Suppressor macrophage treated with lipopolysaccharide for 1 hour (primary cell): ENCODE measurements at regions not wholly inside any gene's neighbourhood (a gene's known extent, or its start where the extent isn't known, plus 50 kb on each side); places are given as distances from the start of the nearest gene placed in this dataset.

ENCODE experiments used
- DNase-seq, 3 donors: peaks; one replicate each; pipeline ENCODE4 v3.0.0-alpha.2; 2020 to 2022

DNA sequence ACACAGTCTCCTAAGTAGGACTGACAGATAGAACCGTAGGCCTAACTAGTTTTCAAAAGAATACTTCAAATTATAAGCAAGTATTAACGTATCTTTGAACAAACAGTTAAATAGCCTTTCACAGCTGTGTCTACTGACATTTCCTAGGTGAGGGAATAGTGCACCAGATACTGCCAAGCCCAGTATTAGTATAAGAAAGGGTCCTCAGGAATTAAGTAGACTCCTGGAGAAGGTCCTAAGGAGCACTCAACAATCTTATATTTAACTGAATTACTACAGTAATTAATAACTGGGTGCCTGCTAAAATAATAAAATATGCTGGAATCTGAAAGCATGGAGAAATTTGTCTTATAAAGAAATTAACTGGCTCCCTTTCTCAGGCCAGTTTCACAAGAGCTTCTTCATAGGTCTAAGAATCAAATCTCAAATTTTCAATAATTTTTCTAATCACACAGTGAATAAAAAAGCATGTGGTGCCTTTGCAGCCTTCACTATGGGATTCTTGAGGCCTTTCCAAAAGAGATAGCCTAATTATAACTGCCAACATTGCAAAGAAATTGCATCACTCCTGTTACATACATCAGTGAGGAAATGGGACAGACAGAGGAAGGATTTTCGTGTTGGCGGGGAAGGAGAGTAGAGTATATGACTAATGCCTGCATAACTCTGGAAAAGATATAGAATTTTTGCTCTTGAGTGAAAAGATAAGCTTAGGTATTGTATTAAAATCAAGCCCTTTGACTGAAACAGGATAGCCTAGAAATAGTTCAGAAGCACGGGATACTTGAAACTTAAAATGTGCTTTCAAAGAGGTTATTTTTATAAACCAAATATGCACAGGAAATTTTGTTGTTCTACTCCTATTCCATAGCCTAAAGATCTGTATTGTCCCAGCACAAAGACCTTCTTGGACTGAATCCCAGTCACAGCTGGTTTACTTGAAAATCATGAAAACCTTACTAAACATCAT, 228.6 kb upstream of the STK17B start:
- DNase-seq, result peak; percentile 74 to 87 (median 86)

- DNase-seq, result no peak
Observed at GRCh38 chr2:196403471-196403870, 232.1 kb upstream of the STK17B start.

- DNase-seq, result no peak
Observed at GRCh38 chr2:196404276-196404675, 232.9 kb upstream of the STK17B start.

- no peak for DNase-seq
Observed at GRCh38 chr2:196407675-196408264, 231.7 kb upstream of the CCDC150 start.

GRCh38 chr2:196409376-196409775, 230.1 kb upstream of the CCDC150 start:
- no peak for DNase-seq

GRCh38 chr2:196410008-196410407, 229.5 kb upstream of the CCDC150 start:
- DNase-seq, result no peak

GRCh38 chr2:196413821-196414274, 225.7 kb upstream of the CCDC150 start:
- peak; percentile 31 to 48 (median 40) for DNase-seq

DNA sequence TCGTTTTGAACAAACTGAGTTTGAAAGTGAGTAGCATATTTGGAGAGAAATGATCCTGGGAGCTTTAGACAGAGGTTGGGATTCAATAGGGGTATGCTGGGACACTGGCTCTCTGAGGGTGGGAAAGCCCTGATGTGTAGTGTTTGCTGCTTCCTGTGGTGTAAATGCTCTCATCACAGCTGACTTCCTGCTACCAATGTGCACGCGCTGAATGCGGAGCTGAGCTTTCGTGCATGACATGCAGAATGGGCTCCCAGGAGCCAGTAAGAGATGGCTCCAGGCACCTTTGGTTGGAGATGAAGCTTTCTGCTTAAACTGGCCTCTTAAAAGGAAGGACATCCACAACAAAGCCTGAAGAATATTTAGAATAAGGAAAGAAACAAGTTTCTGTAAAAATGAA, 224.1 kb upstream of the CCDC150 start:
- DNase-seq, result no peak

DNA sequence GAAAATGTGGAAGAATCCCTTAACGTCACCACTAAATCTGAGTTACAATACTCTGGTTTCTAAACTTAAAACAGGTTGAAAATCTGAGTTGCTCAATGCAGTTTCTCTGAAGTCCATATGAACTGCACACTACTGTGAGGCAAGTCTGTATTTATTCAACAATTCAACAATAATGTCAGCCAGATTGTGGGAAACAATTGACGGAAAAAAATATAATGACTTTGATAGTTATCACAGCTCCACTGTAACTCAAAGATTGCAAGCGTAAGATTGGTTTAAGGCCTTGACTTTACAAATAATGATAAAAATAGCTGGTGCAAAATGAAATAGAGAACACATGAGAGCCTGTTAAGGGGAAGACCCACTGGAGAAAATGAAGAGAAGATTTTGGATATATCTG, 219.4 kb upstream of the CCDC150 start:
- no peak for DNase-seq

GRCh38 chr2:196421880-196422279, 217.6 kb upstream of the CCDC150 start:
- DNase-seq, result no peak

DNA sequence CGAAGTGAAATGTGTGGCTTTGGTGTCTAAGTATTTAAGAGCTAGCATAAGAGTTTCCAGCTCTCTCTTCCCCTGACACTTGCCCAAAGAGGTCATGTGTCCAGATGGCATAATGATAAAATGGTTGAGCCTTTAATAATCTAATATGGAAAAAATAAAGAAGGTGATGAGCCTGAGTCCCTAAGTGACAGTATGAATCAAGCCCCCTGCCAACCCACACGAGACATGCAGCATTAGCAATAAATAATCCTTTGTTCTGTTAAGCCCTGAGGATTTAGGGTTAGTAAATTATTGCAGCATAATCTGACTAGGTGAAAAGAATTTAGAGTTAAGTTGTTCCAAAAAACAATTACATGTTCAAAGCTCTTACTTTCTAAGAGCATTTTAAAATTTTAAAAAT, 217.2 kb upstream of the CCDC150 start:
- no peak for DNase-seq

GRCh38 chr2:196426122-196426521, 213.4 kb upstream of the CCDC150 start:
- no peak for DNase-seq

DNA sequence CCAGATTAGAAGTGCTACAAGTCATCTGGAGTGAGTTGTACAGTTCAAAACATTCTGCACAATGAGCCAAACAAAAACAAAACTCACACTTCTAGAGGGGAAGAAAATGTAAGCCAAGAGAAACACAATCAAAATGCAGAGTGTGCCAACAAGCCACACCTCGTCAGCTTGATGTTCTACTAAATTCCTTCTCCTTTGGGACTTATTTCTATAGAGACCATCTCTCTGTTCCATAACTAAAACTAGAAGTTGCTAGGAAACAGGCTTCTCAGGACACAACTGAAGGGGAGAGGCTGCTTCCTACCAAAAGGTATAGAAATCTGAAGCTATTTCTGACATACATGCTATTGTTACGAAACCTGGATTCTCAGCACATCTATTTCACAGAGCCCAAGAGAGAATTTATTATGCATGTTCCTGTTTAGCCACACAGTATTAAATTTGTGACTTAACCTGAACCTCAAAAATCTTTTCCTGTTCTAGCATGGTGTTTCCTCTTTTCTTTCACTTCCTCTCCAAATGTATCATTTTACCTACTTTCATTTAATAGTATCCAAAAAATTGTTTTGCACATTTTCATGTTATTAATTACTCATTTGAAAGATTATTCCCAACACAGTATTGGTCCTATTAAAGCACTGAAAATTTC, 211.4 kb upstream of the CCDC150 start:
- DNase-seq, result no peak

DNA sequence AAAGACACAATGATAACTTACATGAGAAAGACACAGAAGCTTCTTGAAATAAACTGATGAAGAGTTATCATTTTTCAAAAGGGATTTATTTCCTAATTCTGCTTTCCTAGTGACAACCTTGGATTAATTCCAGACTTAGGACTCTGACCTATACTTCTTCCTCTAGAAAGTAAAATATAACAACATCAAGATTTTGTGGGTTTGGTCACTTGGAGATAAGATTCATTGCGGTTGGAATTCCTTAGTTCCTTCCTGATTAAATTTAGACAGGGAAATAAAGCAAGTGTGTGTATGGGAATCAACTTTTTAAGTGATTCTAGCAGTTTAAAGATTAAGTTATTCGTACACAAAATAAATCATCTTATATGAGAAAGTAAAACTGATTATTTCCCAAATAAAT, 208.4 kb upstream of the CCDC150 start:
- DNase-seq, result no peak

DNA sequence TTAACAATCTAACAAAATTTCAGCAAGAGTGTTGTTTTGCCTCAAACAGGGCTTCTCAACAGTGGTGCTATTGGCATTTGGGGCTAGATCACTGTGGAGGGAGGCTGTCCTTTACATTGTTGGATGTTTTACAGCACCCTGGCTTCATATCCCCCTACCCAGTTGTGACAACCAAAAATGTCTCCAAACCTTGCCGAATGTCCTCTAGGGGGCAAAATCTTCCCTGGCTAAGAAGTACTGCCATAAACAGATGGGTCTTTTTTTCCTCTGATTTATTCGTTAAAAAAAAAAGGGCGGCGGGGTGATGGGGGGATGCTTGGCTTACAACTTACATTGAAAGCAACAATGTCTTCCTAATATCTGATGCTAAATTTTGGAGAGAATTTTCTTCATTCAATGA, 207.6 kb upstream of the CCDC150 start:
- peak in 1 of 3 donors; percentile 4 for DNase-seq

DNA sequence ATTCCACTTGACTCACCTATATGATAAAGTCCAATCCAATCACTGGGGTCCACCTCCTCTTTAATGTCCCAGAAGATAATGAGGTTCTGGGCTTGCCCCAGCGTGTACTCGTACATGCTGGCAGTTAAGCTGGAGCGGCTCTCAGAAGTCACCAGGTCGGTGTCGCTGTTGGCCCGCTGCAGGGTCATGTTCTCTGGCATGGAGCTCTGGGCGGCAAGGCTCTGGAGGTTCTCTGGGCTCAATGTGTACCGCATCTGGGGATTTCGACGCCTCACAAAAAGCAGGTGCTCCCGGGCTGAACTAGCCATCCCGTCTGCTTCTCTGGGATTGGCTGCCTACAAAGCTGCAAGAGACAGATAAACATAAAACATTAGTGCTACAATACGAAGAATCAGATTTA, 206.4 kb upstream of the CCDC150 start:
- DNase-seq, result no peak

DNA sequence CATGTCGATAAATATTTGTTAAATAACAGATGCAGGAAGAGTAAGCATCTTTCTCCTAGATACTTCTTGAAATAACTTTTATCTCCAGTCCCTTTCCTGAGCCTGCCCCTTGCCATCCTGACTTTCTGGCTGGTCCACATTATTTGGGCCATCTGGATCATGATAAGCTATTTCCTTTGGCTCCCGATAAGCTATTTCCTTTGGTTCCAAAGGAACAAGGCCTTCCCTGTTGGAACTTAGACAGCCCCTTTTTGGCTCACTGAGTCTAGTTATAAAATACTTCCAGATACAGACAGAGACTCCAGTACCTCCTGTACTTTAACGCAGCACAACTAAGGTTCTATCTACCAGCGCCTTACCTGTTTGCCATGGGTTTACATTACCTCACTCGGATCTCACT, 205.3 kb upstream of the CCDC150 start:
- no peak for DNase-seq

DNA sequence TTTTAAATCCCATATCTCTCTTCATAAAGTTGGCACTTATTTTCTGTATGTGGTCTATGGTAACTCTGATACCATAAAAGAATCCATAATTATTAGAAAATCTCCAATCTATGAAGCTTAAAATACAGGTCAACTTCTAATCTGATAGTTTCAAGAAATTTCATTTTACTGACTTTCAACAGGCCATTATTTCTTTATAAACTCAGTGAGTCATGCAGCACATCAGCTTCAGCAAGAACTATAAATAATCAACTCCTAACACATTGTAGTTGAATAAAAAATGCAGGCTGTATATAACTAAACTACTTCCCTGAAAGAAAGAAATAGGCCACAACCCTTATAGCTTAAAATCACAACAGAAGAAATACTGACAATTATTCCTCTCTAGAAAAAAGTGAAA, 204.3 kb upstream of the CCDC150 start:
- no peak for DNase-seq

DNA sequence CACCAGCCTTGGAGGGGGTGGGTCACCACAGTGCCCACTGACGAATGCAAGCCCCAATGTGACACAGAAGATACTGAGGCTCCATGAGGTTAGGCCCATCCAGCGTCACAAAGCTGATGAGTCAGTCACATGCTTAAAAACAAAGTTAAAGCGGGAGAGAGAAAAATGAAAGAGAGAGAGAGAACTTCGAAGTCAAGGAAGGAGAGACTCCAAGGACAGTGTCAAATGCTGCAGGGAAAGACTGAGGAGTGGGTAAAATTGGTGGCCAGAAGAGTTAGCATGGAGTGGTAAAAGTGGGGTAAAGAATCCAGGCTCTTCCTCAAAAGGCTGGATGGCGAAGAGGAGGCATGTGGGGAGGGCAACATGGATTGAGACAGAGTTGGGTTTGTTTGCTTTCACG, 201.9 kb upstream of the CCDC150 start:
- DNase-seq, result no peak

DNA sequence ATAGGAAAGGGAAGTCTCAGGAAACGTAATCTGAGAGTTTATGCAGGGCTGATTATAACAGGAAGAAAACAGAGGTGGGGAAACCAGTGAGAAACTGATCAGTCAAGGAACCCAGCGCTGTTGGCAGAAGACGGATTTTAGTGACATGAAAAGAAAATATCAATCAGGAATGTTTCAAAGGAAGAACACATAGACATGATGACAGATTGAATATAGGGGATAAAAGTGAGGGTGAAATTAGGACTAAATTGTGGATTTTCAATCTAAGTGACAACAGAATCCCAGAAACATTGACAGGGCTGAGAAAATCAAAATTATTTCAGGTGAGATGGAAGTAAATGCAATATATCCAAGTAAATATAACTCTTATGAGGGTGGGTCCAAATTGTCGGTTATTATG, 199.8 kb upstream of the CCDC150 start:
- DNase-seq, result no peak

DNA sequence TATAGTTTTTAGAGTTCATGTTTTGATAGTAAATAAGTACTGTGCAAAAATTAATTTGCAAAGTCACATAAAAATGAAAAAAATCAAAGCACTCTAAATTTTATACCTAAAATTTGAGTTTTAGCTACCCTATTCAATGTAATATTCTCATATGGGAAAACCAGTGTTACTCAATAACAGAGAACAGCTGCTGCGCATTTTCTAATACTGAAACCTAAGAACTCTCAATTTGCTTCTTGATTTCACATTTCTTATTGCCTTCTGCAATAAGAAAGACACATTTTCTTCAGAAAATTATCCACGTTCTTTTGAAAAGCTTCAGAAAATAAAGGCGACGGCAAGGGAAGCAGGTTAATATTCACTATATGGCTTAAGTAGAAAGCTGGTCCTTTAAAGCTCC, 199.1 kb upstream of the CCDC150 start:
- peak; percentile 5 to 25 (median 21) for DNase-seq

- peak in 2 of 3 donors; percentile 4 to 8 for DNase-seq
Observed at GRCh38 chr2:196441527-196441926, 198.0 kb upstream of the CCDC150 start.

DNA sequence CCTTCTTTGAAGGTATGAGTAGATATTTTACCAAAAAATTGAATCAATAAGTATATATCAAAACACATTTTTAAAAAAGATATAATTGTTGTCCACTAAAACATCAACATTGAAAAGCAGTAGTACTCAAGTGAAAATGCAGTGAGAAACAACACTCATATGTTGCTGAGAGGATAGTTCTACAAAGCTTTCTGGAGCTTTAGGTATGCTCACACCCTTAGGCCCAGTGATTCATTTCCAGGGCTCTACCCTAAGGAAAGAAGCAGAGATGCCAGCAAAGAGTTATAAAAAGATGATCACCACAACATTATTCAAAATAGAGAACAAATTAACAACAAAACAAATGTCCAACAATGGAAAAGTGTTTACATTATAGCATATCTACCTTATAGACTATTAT, 197.3 kb upstream of the CCDC150 start:
- DNase-seq, result no peak

DNA sequence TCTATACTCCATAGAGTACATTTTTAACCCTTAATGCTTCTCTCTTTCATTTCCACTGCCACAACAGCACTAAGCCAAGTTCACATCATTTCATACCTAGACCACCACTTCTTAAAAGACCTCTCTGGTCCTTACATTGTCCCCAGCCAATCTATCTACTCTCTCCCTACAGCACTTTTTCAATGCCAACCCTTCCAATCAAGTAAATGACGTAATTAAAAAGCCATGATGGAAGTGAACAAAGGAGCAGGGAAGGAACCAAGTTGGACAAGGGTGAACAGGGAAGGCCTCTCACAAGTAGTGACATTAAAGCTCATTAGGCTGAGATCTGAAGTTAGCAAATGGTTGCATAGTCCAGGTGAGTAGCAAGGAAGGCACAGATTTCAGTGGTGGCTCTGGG, 195.1 kb upstream of the CCDC150 start:
- no peak for DNase-seq
